NCI-H345 (cell line): ENCODE measurements at regions not wholly inside any gene's neighbourhood (a gene's known extent, or its start where the extent isn't known, plus 50 kb on each side); places are given as distances from the start of the nearest gene placed in this dataset.

Source experiments
- DNase-seq: peaks from one replicate; lab custom pipeline; 2025; lab: John Stamatoyannopoulos, UW

GRCh38 chr3:81045976-81046375 lies 715.5 kb downstream of the GBE1 start:
- DNase-seq, result no peak

- no peak for DNase-seq
These were observed 716.2 kb downstream of the GBE1 start for GRCh38 chr3:81045246-81045645.

GRCh38 chr3:81043660-81044199 lies 717.7 kb downstream of the GBE1 start:
- no peak for DNase-seq

GRCh38 chr3:81043009-81043408 lies 718.4 kb downstream of the GBE1 start:
- DNase-seq, result no peak

- DNase-seq, result no peak
These were observed 720.1 kb downstream of the GBE1 start for GRCh38 chr3:81041331-81041730.

- no peak for DNase-seq
These were observed 721.3 kb downstream of the GBE1 start for GRCh38 chr3:81040107-81040506.

- no peak for DNase-seq
These were observed 727.8 kb downstream of the GBE1 start for GRCh38 chr3:81033684-81034083.

GRCh38 chr3:81033185-81033584 lies 728.3 kb downstream of the GBE1 start:
- DNase-seq, result no peak

- no peak for DNase-seq
These were observed 731.6 kb downstream of the GBE1 start for GRCh38 chr3:81029861-81030260.

GRCh38 chr3:81027344-81027743 lies 734.1 kb downstream of the GBE1 start:
- DNase-seq, result no peak

- no peak for DNase-seq
These were observed 736.9 kb downstream of the GBE1 start for GRCh38 chr3:81024560-81024959.

- DNase-seq, result no peak
These were observed 739.1 kb downstream of the GBE1 start for GRCh38 chr3:81022339-81022738.

- no peak for DNase-seq
These were observed 748.1 kb downstream of the GBE1 start for GRCh38 chr3:81013360-81013759.

GRCh38 chr3:81005992-81006391 lies 755.5 kb downstream of the GBE1 start:
- DNase-seq, result no peak

- DNase-seq, result no peak
These were observed 757.6 kb downstream of the GBE1 start for GRCh38 chr3:81003817-81004216.

GRCh38 chr3:81003008-81003645 lies 758.3 kb downstream of the GBE1 start:
- DNase-seq, result no peak

- DNase-seq, result no peak
These were observed 762.0 kb downstream of the GBE1 start for GRCh38 chr3:80999481-80999880.

- DNase-seq, result no peak
These were observed 763.4 kb downstream of the GBE1 start for GRCh38 chr3:80998022-80998421.

GRCh38 chr3:80997622-80998021 lies 763.8 kb downstream of the GBE1 start:
- no peak for DNase-seq

GRCh38 chr3:80994767-80995166 lies 766.7 kb downstream of the GBE1 start:
- no peak for DNase-seq

- no peak for DNase-seq
These were observed 767.3 kb downstream of the GBE1 start for GRCh38 chr3:80994085-80994665.

- DNase-seq, result no peak
These were observed 768.1 kb downstream of the GBE1 start for GRCh38 chr3:80993241-80993945.

GRCh38 chr3:80983753-80984152 lies 777.7 kb downstream of the GBE1 start:
- DNase-seq, result no peak
